ENCODE measurements at regions not wholly inside any gene's neighbourhood (a gene's known extent, or its start where the extent isn't known, plus 50 kb on each side); places are given as distances from the start of the nearest gene placed in this dataset.
A peak's percentile ranks its signal among the peaks of the same experiment; 100 is the strongest.
"Not testable (repeated sequence)": the region's sequence is repeated elsewhere in the genome, so short reads cannot be mapped to it uniquely, and the experiment has no call there.

GRCh38 chr4:190118519-190118918 lies 54.2 kb downstream of the DBET start:
- DNase-seq, result not testable (repeated sequence)

GRCh38 chr4:190119474-190119873 lies 54.1 kb upstream of the DUX4 start:
- not testable (repeated sequence) for DNase-seq

GRCh38 chr4:190120111-190120514 lies 53.5 kb upstream of the DUX4 start:
- peak; percentile 72 for DNase-seq

GRCh38 chr4:190120537-190121001 lies 53.0 kb upstream of the DUX4 start:
- peak; percentile 57 for DNase-seq

GRCh38 chr4:190121076-190121671 lies 52.4 kb upstream of the DUX4 start:
- DNase-seq, result not testable (repeated sequence)

- DNase-seq, result no peak
Observed at GRCh38 chr4:190121759-190122158, 51.8 kb upstream of the DUX4 start.

GRCh38 chr4:190122161-190123142 lies 51.1 kb upstream of the DUX4 start:
- not testable (repeated sequence) for DNase-seq

Measured in activated CD4-positive, alpha-beta T cell treated with anti-CD3 and anti-CD28 coated beads for 48 hours (primary cell).